Activated CD4-positive, alpha-beta T cell treated with anti-CD3 and anti-CD28 coated beads for 48 hours (primary cell): ENCODE measurements at regions not wholly inside any gene's neighbourhood (a gene's known extent, or its start where the extent isn't known, plus 50 kb on each side); places are given as distances from the start of the nearest gene placed in this dataset.

Experiments
- DNase-seq: peaks from one replicate; pipeline ENCODE4 v3.0.0-alpha.2; 2020

DNA sequence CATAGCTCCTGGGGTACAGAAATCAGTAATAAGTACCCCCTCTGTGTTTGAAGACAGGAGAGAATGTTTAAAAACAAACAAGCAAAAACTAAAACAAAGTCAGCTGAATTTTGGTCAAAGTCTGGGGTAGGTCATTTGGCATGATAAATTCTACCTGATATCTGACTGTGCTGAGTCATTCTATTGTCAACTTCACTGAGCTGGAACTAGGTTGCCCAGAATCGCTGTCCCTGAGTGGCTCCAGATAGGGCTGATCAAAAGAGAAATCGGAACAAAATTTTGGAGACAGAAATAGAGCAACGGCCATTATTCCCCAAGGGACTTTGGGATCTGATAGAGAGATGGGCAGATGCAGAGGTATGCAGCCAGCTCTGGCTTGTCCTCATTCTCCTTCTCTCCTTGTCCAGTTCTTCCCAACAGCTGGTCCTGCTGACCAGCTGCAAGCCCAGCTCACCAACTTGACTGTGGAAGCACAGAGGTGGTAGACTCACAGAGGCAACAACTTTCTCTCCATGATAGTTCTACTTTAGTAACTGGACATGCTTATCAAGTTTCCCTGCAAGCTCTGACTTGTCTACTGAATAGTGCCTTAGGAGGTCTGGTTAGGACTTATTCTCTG is 57.3 kb upstream of the MYRIP start:
- DNase-seq, result no peak

DNA sequence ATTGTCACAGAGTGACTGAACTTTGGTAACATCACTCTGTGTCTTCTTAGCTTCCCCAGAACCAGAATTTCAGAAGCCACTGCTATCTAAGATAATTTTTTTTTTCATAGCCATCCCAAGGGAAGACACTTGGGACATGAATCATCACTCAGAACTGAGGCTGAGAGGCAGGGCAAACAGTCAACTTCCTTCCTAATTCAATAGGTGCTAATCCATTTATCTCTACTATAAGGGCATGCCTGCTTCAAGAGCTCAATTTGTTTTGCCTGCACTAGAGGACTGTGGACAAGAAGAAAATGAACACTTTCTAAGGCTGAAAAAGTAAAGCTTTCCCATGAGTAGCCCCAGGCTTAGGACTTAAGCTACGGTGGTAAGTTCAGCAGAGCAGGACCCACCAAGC is 56.7 kb upstream of the MYRIP start:
- DNase-seq, result no peak

DNA sequence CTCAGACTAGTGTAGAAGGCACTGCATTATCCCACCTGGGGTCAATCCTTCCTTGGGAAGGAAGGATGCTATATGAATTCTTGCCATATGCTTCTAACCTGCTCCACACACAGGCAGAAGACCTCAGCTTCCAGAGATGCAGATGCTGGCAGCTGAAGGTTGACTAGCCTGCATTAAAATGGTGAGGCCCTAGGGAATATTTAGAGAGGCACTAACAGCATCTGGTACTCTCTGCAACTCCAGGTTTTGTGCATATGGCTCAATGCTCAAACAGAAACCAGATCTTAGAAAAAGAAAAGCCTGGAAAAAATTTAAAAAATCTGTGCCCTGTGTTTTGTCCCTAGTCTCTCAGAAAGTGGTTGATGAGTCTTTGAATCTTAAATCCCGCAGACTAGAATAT is 56.0 kb upstream of the MYRIP start:
- DNase-seq, result no peak

DNA sequence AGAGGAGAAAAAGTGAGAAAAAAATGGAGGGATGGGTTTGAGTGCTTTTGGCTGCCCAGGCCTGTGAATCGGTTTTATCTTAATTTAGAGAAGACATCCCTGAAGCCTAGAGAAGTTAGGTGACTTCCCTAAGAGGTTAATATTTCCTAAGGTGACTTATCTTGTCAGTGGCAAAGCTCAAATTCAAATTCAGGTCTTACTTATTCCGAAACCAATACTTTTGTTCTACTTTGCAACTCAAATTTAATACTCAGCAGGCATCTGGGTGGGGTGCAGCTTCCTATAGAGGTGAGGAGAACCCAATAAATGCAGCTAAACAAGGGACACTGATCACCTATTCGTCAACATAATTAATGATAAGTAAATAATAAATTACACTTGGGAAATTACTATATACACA is 54.9 kb upstream of the MYRIP start:
- DNase-seq, result no peak

DNA sequence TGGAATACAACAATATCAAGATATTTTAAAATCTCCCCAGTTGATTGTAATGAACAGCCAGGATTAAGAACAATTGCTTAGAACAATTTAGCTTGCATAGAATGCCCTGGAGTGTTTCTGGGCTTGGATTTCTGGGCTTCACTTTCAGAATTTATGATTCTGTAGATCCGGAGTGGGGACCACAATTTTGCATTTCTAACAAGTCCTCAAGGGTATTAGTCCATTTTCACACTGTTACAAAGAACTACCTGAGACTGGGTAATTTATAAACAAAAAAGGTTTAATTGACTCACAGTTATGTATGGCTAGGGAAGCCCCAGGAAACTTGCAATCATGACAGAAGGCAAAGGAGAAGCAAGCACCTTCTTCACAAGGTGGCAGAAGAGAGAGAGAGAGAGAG is 54.3 kb upstream of the MYRIP start:
- DNase-seq, result no peak

DNA sequence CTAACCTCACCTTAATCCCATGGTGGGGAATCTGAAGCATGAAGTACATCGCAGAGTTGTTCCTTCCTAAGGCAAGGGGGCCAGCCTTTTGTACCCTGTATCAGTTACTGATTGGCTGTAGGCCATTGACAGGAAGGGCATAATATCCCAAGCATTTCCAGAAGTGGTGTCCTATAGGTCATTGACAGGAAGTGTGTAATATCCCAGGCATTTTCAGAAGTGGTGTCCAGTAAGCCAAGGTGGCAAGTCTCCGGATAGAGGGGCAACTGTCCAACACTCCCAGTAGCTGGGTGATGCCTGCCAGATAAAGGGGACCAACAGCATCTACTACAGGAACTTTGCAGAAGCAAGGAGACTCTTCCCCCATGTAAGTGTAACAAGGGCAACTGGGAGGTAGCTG is 52.1 kb upstream of the MYRIP start:
- DNase-seq, result no peak
